ENCODE measurements at regions not wholly inside any gene's neighbourhood (a gene's known extent, or its start where the extent isn't known, plus 50 kb on each side); places are given as distances from the start of the nearest gene placed in this dataset.

- WGBS: 68% methylated on average over 1 of the region's 1 CpG
- no peaks in the 10 kb centered on the region for H3K4me1 ChIP-seq (ENCODE audit: control insufficient read depth in 4 of 4, insufficient read depth in 4 of 4, low read length in 3 of 4)
- no peak overlapping the region for H3K27ac ChIP-seq (ENCODE audit: low read depth in 1 of 2, low read length in 2 of 2)
- H3K9me3 ChIP-seq (ENCODE audit: control insufficient read depth in 4 of 4, low read length in 3 of 4): no peaks in the 10 kb centered on the region
- no peak overlapping the region for H3K4me3 ChIP-seq (ENCODE audit: low read depth in 1 of 3, low read length in 3 of 3)
- H3K9ac ChIP-seq (ENCODE audit: low read depth in 1 of 2, low read length in 2 of 2): no peak overlapping the region
- no peaks in the 10 kb centered on the region for H3K27me3 ChIP-seq (ENCODE audit: control insufficient read depth in 4 of 4, insufficient read depth in 4 of 4, low read length in 3 of 4)
- TF ChIP-seq SP1 (IDR thresholded peaks at IDR 0.05) (no peak), REST (IDR thresholded peaks at IDR 0.05) (no peak)
- no peaks in the 10 kb centered on the region for H3K36me3 ChIP-seq (ENCODE audit: control insufficient read depth in 4 of 4, insufficient read depth in 3 of 4, low read depth in 1 of 4, low read length in 3 of 4)
- no peak for DNase-seq (ENCODE audit: low spot score)
These were observed 304.6 kb downstream of the SLCO4C1 start for GRCh38 chr5:101991486-101991885.

- no peak overlapping the region for H3K27ac ChIP-seq (ENCODE audit: low read depth in 1 of 2, low read length in 2 of 2)
- no peaks in the 10 kb centered on the region for H3K9me3 ChIP-seq (ENCODE audit: control insufficient read depth in 4 of 4, low read length in 3 of 4)
- 21% methylated on average over 1 of the region's 1 CpG for WGBS
- H3K4me1 ChIP-seq (ENCODE audit: control insufficient read depth in 4 of 4, insufficient read depth in 4 of 4, low read length in 3 of 4): no peaks in the 10 kb centered on the region
- H3K9ac ChIP-seq (ENCODE audit: low read depth in 1 of 2, low read length in 2 of 2): no peak overlapping the region
- H3K36me3 ChIP-seq (ENCODE audit: control insufficient read depth in 4 of 4, insufficient read depth in 3 of 4, low read depth in 1 of 4, low read length in 3 of 4): no peaks in the 10 kb centered on the region
- no peak for TF ChIP-seq RXRA (IDR thresholded peaks at IDR 0.05)
- H3K27me3 ChIP-seq (ENCODE audit: control insufficient read depth in 4 of 4, insufficient read depth in 4 of 4, low read length in 3 of 4): no peaks in the 10 kb centered on the region
- no peak for DNase-seq (ENCODE audit: low spot score)
- H3K4me3 ChIP-seq (ENCODE audit: low read depth in 1 of 3, low read length in 3 of 3): no peak overlapping the region
These were observed 306.4 kb downstream of the SLCO4C1 start for GRCh38 chr5:101989659-101990058.

- Histone ChIP-seq H3K4me3 (ENCODE audit: low read depth in 1 of 3, low read length in 3 of 3) (no peak overlapping the region), H3K36me3 (ENCODE audit: control insufficient read depth in 4 of 4, insufficient read depth in 3 of 4, low read depth in 1 of 4, low read length in 3 of 4) (no peaks in the 10 kb centered on the region), H3K9ac (ENCODE audit: low read depth in 1 of 2, low read length in 2 of 2) (no peak overlapping the region), H3K27ac (ENCODE audit: low read depth in 1 of 2, low read length in 2 of 2) (no peak overlapping the region), H3K9me3 (ENCODE audit: control insufficient read depth in 4 of 4, low read length in 3 of 4) (no peaks in the 10 kb centered on the region), H3K4me1 (ENCODE audit: control insufficient read depth in 4 of 4, insufficient read depth in 4 of 4, low read length in 3 of 4) (no peaks in the 10 kb centered on the region), H3K27me3 (ENCODE audit: control insufficient read depth in 4 of 4, insufficient read depth in 4 of 4, low read length in 3 of 4) (no peaks in the 10 kb centered on the region)
- TF ChIP-seq RXRA (IDR thresholded peaks at IDR 0.05) (no peak), RAD21 (IDR thresholded peaks at IDR 0.05) (peak; percentile 86 to 89), TAF1 (conservative IDR thresholded peaks at IDR 0.05) (no peak), CTCF (IDR thresholded peaks at IDR 0.05; ENCODE audit: low read depth, low read length, missing input control) (peak; percentile 60)
- DNase-seq (ENCODE audit: low spot score): no peak
- 2% methylated on average over 1 of the region's 1 CpG for WGBS
These were observed 318.2 kb downstream of the SLCO4C1 start for GRCh38 chr5:101977729-101978345.

- H3K4me3 ChIP-seq (ENCODE audit: low read depth in 1 of 3, low read length in 3 of 3): no peak overlapping the region
- H3K9me3 ChIP-seq (ENCODE audit: control insufficient read depth in 4 of 4, low read length in 3 of 4): no peaks in the 10 kb centered on the region
- no peaks in the 10 kb centered on the region for H3K27me3 ChIP-seq (ENCODE audit: control insufficient read depth in 4 of 4, insufficient read depth in 4 of 4, low read length in 3 of 4)
- no peaks in the 10 kb centered on the region for H3K4me1 ChIP-seq (ENCODE audit: control insufficient read depth in 4 of 4, insufficient read depth in 4 of 4, low read length in 3 of 4)
- TF ChIP-seq HNF4A (conservative IDR thresholded peaks at IDR 0.05): no peak
- TF ChIP-seq GABPA (IDR thresholded peaks at IDR 0.05 in 1 of 2, conservative IDR thresholded peaks at IDR 0.05 in 1 of 2): no peak
- TF ChIP-seq EGR1 (IDR thresholded peaks at IDR 0.05; ENCODE audit: low read depth in 2 of 2): no peak
- TF ChIP-seq ATF3 (IDR thresholded peaks at IDR 0.05): no peak
- no peak for TF ChIP-seq RAD21 (IDR thresholded peaks at IDR 0.05)
- TF ChIP-seq RXRA (IDR thresholded peaks at IDR 0.05): no peak
- TF ChIP-seq HNF4G (IDR thresholded peaks at IDR 0.05): no peak
- no peak for TF ChIP-seq FOXA1 (IDR thresholded peaks at IDR 0.05)
- no peak for TF ChIP-seq ZBTB33 (IDR thresholded peaks at IDR 0.05)
- TF ChIP-seq FOXA2 (IDR thresholded peaks at IDR 0.05): no peak
- no peak for TF ChIP-seq MAX (IDR thresholded peaks at IDR 0.05)
- no peak for TF ChIP-seq JUND (IDR thresholded peaks at IDR 0.05)
- no peak for TF ChIP-seq YY1 (IDR thresholded peaks at IDR 0.05)
- no peak overlapping the region for H3K27ac ChIP-seq (ENCODE audit: low read depth in 1 of 2, low read length in 2 of 2)
- no peak for DNase-seq (ENCODE audit: low spot score)
- H3K36me3 ChIP-seq (ENCODE audit: control insufficient read depth in 4 of 4, insufficient read depth in 3 of 4, low read depth in 1 of 4, low read length in 3 of 4): no peaks in the 10 kb centered on the region
- no peak overlapping the region for H3K9ac ChIP-seq (ENCODE audit: low read depth in 1 of 2, low read length in 2 of 2)
These were observed 319.2 kb downstream of the SLCO4C1 start for GRCh38 chr5:101976933-101977332.

All from liver (tissue), 8 donors.